ENCODE measurements at regions not wholly inside any gene's neighbourhood (a gene's known extent, or its start where the extent isn't known, plus 50 kb on each side); places are given as distances from the start of the nearest gene placed in this dataset.

GRCh38 chr2:203805486-203805838 lies 62.1 kb upstream of the CTLA4 start:
- intact Hi-C loops (cut with micrococcal nuclease), result loop anchor here (2.0 kb wide), 1 partner anchor 25 kb away; no protein-coding TSS in a partner anchor
- peak overlapping the region; percentile 45 for H3K27ac Mint-ChIP-seq
- no peak for DNase-seq
- H3K4me1 Mint-ChIP-seq, result peaks cover 62% of the 10 kb centered on the region
- peaks cover 14% of the 10 kb centered on the region for H3K36me3 Mint-ChIP-seq (ENCODE audit: low read depth)
- H3K9me3 Mint-ChIP-seq, result peaks cover 13% of the 10 kb centered on the region
- no peak overlapping the region for H3K4me3 Mint-ChIP-seq
- H3K27me3 Mint-ChIP-seq, result no peaks in the 10 kb centered on the region

DNA sequence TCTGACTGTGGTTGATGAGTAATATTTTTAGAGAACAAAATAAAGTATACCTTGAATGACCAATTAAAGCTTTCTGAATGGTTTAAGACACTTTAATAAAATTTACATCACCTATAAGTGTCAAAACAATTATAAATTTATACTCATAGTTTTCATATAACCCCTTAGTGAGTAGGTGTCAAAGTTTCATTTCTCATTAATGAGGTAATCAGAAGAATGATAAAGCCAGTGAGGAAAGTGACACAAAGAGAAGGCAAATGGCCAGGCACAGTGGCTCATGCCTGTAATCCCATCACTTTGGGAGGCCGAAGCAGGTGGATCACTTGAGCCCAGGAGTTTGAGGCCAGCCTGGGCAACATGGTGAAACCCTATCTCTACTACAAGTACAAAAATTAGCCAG lies 60.8 kb upstream of the CTLA4 start:
- H3K27ac Mint-ChIP-seq, result peak overlapping the region; percentile 48
- intact Hi-C loops (cut with micrococcal nuclease), result no loop called here
- DNase-seq, result no peak

GRCh38 chr2:203808046-203808750 lies 59.4 kb upstream of the CTLA4 start:
- H3K36me3 Mint-ChIP-seq (ENCODE audit: low read depth), result peaks cover 5% of the 10 kb centered on the region
- no peaks in the 10 kb centered on the region for H3K27me3 Mint-ChIP-seq
- H3K4me1 Mint-ChIP-seq, result peaks cover 58% of the 10 kb centered on the region
- DNase-seq, result no peak
- intact Hi-C loops (cut with micrococcal nuclease), result no loop called here
- H3K27ac Mint-ChIP-seq, result no peak overlapping the region
- no peak overlapping the region for H3K4me3 Mint-ChIP-seq
- H3K9me3 Mint-ChIP-seq, result peaks cover 3% of the 10 kb centered on the region

More for the DNA sequence above, 60.8 kb upstream of the CTLA4 start:
- H3K27me3 Mint-ChIP-seq, result no peaks in the 10 kb centered on the region
- H3K4me3 Mint-ChIP-seq, result no peak overlapping the region
- peaks cover 58% of the 10 kb centered on the region for H3K4me1 Mint-ChIP-seq
- H3K36me3 Mint-ChIP-seq (ENCODE audit: low read depth), result peaks cover 5% of the 10 kb centered on the region
- H3K9me3 Mint-ChIP-seq, result peaks cover 6% of the 10 kb centered on the region

DNA sequence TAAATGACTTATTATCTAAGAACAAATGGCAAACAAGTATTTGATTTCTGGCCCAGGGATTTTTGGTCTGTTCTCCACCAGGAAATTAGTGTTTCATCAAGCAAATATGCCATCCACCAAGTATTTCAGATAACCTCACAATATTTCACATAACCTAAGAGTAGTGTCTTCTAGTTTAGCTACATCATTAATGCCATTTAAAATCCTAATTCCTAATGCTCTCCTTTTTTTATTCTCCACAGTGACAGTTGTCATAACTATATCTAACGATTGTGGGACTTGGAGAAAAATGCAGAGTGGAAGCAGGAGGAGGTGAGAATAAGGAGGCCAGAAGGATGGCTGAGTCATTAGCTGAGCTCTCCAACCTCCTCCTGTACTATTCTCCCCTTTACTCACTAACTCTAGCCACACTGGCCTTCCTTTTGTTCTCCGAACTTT lies 58.5 kb upstream of the CTLA4 start:
- Mint-ChIP-seq H3K27me3 (no peaks in the 10 kb centered on the region), H3K4me1 (peaks cover 56% of the 10 kb centered on the region), H3K9me3 (peaks cover 3% of the 10 kb centered on the region), H3K27ac (no peak overlapping the region), H3K4me3 (no peak overlapping the region), H3K36me3 (ENCODE audit: low read depth) (peaks cover 5% of the 10 kb centered on the region)
- intact Hi-C loops (cut with micrococcal nuclease), result no loop called here
- DNase-seq, result no peak

DNA sequence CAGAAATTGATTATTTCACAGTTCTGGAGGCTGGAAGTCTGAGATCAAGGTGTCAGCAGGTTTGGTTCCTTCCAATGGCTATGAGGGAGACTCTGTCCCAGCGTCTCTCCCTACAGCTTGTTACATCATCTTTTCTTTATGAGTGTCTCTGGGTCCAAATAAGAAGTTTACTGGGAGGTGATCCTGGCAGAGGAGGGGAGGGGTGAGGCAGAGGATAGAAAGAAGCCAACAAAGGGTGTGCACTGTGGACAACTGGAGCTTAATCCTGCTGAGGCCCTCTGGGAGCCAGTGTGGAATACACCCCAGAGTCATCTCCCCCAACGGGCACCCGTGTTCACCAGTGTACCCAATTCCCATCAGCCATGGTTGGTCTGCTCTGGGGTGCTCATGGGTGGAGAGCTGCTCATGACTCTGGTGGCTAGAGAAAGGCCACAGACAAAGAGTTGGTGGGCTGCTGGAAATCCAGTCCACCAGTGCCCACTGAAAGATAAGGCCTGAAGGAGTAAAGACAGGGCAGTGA lies 57.5 kb upstream of the CTLA4 start:
- DNase-seq, result no peak
- Mint-ChIP-seq H3K4me3 (no peak overlapping the region), H3K4me1 (peaks cover 53% of the 10 kb centered on the region), H3K9me3 (peaks cover 3% of the 10 kb centered on the region), H3K27me3 (no peaks in the 10 kb centered on the region), H3K36me3 (ENCODE audit: low read depth) (peaks cover 2% of the 10 kb centered on the region), H3K27ac (peak overlapping the region; percentile 20)
- intact Hi-C loops (cut with micrococcal nuclease), result loop anchor here (2.0 to 10.0 kb wide), 5 partner anchors 69 to 1175 kb away; partner anchors contain the start of genes ABI2, CYP20A1 and FAM117B

- peak overlapping the region; percentile 18 for H3K4me3 Mint-ChIP-seq
- no peaks in the 10 kb centered on the region for H3K27me3 Mint-ChIP-seq
- DNase-seq, result peak; percentile 87
- H3K36me3 Mint-ChIP-seq (ENCODE audit: low read depth), result no peaks in the 10 kb centered on the region
- H3K27ac Mint-ChIP-seq, result peak overlapping the region; percentile 86
- peaks cover 63% of the 10 kb centered on the region for H3K4me1 Mint-ChIP-seq
- intact Hi-C loops (cut with micrococcal nuclease), result loop anchor here (1.0 to 10.0 kb wide), 9 partner anchors 8 to 1177 kb away; partner anchors contain the start of genes ABI2, CYP20A1 and FAM117B
- no peaks in the 10 kb centered on the region for H3K9me3 Mint-ChIP-seq
Measured at GRCh38 chr2:203811491-203812221, 55.9 kb upstream of the CTLA4 start.

DNA sequence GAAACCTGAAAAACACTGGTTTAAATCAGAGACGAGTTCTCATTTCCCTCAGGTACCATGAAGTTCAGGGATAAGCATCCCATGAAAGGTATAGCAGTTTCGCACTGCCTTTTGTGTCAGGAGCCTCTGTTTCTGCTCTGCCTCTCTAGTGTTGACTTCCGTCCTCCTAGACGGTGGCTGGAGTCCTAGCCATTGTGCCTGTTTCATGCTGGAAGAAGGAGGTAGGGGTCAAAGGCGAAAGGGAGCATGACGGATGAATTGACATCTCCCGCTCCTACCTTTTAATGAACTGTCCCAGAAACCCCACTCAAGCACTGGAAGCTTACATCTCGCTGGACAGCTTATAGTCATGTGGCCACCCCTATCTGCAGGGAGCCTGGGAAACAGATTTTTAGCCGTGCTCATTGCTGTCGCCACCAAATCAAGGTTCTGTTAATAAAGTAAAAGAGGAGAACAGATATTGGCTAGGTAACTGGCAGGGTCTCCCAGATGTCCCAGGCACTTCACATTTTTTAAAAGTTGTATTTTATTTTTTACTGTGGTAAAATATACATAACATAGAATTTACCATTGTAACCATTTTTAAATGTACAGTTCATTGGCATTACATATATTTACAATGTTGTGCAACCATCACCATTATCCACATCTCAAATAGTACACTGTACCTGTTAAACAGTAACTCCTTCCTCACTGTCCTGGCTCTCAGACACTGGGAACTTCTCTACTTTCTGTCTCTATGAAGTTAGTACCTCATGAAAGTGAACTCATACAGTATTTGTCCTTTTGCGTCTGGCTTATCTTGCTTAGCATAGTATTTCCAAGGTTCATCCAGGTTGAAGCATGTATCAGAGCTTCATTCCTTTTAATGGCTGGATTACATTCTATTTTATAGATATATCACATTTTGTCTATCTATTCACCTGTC lies 55.0 kb upstream of the CTLA4 start:
- Mint-ChIP-seq H3K4me1 (peaks cover 60% of the 10 kb centered on the region), H3K27ac (peak overlapping the region; percentile 86)

DNA sequence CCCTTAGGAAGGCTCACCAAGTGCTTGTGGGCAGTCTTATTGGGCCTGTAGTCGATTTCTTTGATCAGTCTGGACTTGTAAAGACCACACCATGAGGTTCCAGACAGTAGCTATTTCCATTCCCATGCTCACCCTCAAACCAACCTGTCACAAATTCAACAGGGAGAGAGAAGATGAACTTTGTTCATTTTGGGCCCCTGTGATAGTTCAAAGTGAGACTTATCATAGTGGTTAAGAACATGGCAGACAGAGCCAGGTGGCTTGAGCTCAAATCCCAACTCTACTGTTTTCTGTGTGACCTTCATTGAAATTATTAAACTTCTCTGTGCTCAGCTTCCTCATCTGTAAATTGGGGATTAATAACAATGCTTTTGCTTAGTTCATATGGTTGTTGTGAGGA lies 53.9 kb upstream of the CTLA4 start:
- intact Hi-C loops (cut with micrococcal nuclease), result loop anchor here (2.0 to 10.0 kb wide), 7 partner anchors 13 to 1179 kb away; partner anchors contain the start of genes ABI2, CYP20A1 and FAM117B
- no peaks in the 10 kb centered on the region for H3K36me3 Mint-ChIP-seq (ENCODE audit: low read depth)
- H3K27ac Mint-ChIP-seq, result no peak overlapping the region
- no peaks in the 10 kb centered on the region for H3K27me3 Mint-ChIP-seq
- no peaks in the 10 kb centered on the region for H3K9me3 Mint-ChIP-seq
- H3K4me3 Mint-ChIP-seq, result no peak overlapping the region
- DNase-seq, result no peak
- peaks cover 57% of the 10 kb centered on the region for H3K4me1 Mint-ChIP-seq

More for the DNA sequence above, 55.0 kb upstream of the CTLA4 start:
- DNase-seq, result no peak
- H3K4me3 Mint-ChIP-seq, result peak overlapping the region; percentile 24
- H3K27me3 Mint-ChIP-seq, result no peaks in the 10 kb centered on the region
- intact Hi-C loops (cut with micrococcal nuclease), result loop anchor here (5.0 to 10.0 kb wide), 4 partner anchors 215 to 1178 kb away; partner anchors contain the start of genes ABI2, CYP20A1 and FAM117B
- H3K9me3 Mint-ChIP-seq, result no peaks in the 10 kb centered on the region
- no peaks in the 10 kb centered on the region for H3K36me3 Mint-ChIP-seq (ENCODE audit: low read depth)

GRCh38 chr2:203814661-203815540 lies 52.7 kb upstream of the CTLA4 start:
- H3K27ac Mint-ChIP-seq, result peak overlapping the region; percentile 69
- no peaks in the 10 kb centered on the region for H3K36me3 Mint-ChIP-seq (ENCODE audit: low read depth)
- H3K4me3 Mint-ChIP-seq, result peak overlapping the region; percentile 72
- peaks cover 47% of the 10 kb centered on the region for H3K4me1 Mint-ChIP-seq
- intact Hi-C loops (cut with micrococcal nuclease), result loop anchor here (1.0 to 10.0 kb wide), 12 partner anchors 14 to 1228 kb away; partner anchors contain the start of genes ABI2, CYP20A1 and FAM117B
- DNase-seq, result peak; percentile 84
- no peaks in the 10 kb centered on the region for H3K9me3 Mint-ChIP-seq
- no peaks in the 10 kb centered on the region for H3K27me3 Mint-ChIP-seq

DNA sequence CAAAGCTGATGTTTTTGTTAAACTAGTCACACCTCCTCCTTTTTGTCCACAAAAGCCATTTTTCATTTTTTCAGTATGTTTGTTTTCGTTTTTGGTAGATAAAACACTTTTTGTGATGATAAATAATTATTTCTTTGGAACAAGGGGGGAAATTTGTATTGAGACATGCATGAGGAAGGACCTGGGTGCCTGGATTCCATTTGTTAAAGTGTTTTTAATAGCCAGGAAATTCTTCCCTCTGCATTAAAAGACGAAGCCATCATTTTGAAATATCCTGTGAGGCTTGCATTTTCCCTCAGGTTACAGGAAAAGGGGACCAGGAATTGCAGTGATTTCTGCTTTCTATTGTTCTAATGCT lies 52.1 kb upstream of the CTLA4 start:
- no peaks in the 10 kb centered on the region for H3K9me3 Mint-ChIP-seq
- intact Hi-C loops (cut with micrococcal nuclease), result loop anchor here (1.0 to 10.0 kb wide), 10 partner anchors 15 to 1228 kb away; partner anchors contain the start of genes ABI2 and FAM117B
- DNase-seq, result no peak
- peaks cover 41% of the 10 kb centered on the region for H3K4me1 Mint-ChIP-seq
- H3K4me3 Mint-ChIP-seq, result peak overlapping the region; percentile 72
- H3K27me3 Mint-ChIP-seq, result no peaks in the 10 kb centered on the region
- H3K36me3 Mint-ChIP-seq (ENCODE audit: low read depth), result no peaks in the 10 kb centered on the region
- peak overlapping the region; percentile 69 for H3K27ac Mint-ChIP-seq

GRCh38 chr2:203817147-203817546 lies 50.4 kb upstream of the CTLA4 start:
- no peaks in the 10 kb centered on the region for H3K36me3 Mint-ChIP-seq (ENCODE audit: low read depth)
- H3K4me1 Mint-ChIP-seq, result peaks cover 36% of the 10 kb centered on the region
- H3K27ac Mint-ChIP-seq, result peak overlapping the region; percentile 26
- H3K9me3 Mint-ChIP-seq, result no peaks in the 10 kb centered on the region
- intact Hi-C loops (cut with micrococcal nuclease), result loop anchor here (5.0 to 10.0 kb wide), 3 partner anchors 492 to 1230 kb away; partner anchors contain the start of genes ABI2 and FAM117B
- no peak for DNase-seq
- H3K4me3 Mint-ChIP-seq, result no peak overlapping the region
- H3K27me3 Mint-ChIP-seq, result no peaks in the 10 kb centered on the region

All from activated CD4-positive, alpha-beta T cell treated with anti-CD3 and anti-CD28 coated beads, Interleukin-2, amount 10 ng/mL, durations not matched to agents 24 days and 14 days (primary cell).